ENCODE measurements at regions not wholly inside any gene's neighbourhood (a gene's known extent, or its start where the extent isn't known, plus 50 kb on each side); places are given as distances from the start of the nearest gene placed in this dataset.

DNA sequence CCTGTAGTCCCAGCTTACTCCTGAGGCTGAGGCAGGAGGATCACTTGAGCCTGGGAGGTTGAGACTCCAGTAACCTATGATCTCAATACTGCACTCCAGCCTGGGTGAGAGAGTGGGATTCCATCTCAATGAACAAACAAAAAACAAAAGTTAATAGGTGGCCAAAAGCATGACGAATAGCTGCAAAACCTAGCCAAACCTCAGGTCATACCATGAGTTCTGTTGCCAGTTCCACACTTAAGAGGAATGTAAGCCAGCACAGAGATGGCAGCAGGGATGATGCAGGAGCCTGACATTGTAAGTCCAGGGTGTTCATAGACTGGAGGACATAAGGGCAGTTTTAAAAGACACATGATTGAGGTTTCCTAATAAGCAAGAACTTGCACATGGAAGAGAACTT is 55.3 kb upstream of the RMDN2 start:
- TF ChIP-seq, protein P1, sequence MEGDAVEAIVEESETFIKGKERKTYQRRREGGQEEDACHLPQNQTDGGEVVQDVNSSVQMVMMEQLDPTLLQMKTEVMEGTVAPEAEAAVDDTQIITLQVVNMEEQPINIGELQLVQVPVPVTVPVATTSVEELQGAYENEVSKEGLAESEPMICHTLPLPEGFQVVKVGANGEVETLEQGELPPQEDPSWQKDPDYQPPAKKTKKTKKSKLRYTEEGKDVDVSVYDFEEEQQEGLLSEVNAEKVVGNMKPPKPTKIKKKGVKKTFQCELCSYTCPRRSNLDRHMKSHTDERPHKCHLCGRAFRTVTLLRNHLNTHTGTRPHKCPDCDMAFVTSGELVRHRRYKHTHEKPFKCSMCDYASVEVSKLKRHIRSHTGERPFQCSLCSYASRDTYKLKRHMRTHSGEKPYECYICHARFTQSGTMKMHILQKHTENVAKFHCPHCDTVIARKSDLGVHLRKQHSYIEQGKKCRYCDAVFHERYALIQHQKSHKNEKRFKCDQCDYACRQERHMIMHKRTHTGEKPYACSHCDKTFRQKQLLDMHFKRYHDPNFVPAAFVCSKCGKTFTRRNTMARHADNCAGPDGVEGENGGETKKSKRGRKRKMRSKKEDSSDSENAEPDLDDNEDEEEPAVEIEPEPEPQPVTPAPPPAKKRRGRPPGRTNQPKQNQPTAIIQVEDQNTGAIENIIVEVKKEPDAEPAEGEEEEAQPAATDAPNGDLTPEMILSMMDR (conservative IDR thresholded peaks at IDR 0.05) = no peak
- TF ChIP-seq EZH2 (IDR thresholded peaks at IDR 0.05; ENCODE audit: low read depth) = no peak
